ENCODE measurements at regions not wholly inside any gene's neighbourhood (a gene's known extent, or its start where the extent isn't known, plus 50 kb on each side); places are given as distances from the start of the nearest gene placed in this dataset.
"Not testable (repeated sequence)": the region's sequence is repeated elsewhere in the genome, so short reads cannot be mapped to it uniquely, and the experiment has no call there.

- no peak for DNase-seq (ENCODE audit: low read depth)
These were observed 298.7 kb upstream of the NRG3 start for GRCh38 chr10:81576336-81576735.

GRCh38 chr10:81594991-81595390 lies 280.0 kb upstream of the NRG3 start:
- no peak for DNase-seq (ENCODE audit: low read depth)

- DNase-seq (ENCODE audit: low read depth) = no peak
These were observed 274.8 kb upstream of the NRG3 start for GRCh38 chr10:81600185-81600584.

- DNase-seq (ENCODE audit: low read depth) = no peak
These were observed 271.8 kb upstream of the NRG3 start for GRCh38 chr10:81603106-81603620.

GRCh38 chr10:81644485-81644884 lies 230.5 kb upstream of the NRG3 start:
- DNase-seq (ENCODE audit: low read depth) = not testable (repeated sequence)

- no peak for DNase-seq (ENCODE audit: low read depth)
These were observed 219.0 kb upstream of the NRG3 start for GRCh38 chr10:81655986-81656385.

GRCh38 chr10:81662837-81663236 lies 212.2 kb upstream of the NRG3 start:
- DNase-seq (ENCODE audit: low read depth) = no peak

GRCh38 chr10:81664800-81665199 lies 210.2 kb upstream of the NRG3 start:
- DNase-seq (ENCODE audit: low read depth) = not testable (repeated sequence)

- no peak for DNase-seq (ENCODE audit: low read depth)
These were observed 200.1 kb upstream of the NRG3 start for GRCh38 chr10:81674941-81675340.

- no peak for DNase-seq (ENCODE audit: low read depth)
These were observed 195.7 kb upstream of the NRG3 start for GRCh38 chr10:81679291-81679690.

- no peak for DNase-seq (ENCODE audit: low read depth)
These were observed 194.6 kb upstream of the NRG3 start for GRCh38 chr10:81680359-81680758.

- no peak for DNase-seq (ENCODE audit: low read depth)
These were observed 186.5 kb upstream of the NRG3 start for GRCh38 chr10:81688459-81688858.

- DNase-seq (ENCODE audit: low read depth) = no peak
These were observed 178.2 kb upstream of the NRG3 start for GRCh38 chr10:81696609-81697388.

GRCh38 chr10:81704596-81704995 lies 170.4 kb upstream of the NRG3 start:
- DNase-seq (ENCODE audit: low read depth) = no peak

- DNase-seq (ENCODE audit: low read depth) = no peak
These were observed 166.6 kb upstream of the NRG3 start for GRCh38 chr10:81708416-81708815.

- DNase-seq (ENCODE audit: low read depth) = no peak
These were observed 166.1 kb upstream of the NRG3 start for GRCh38 chr10:81708929-81709328.

GRCh38 chr10:81722399-81722798 lies 152.6 kb upstream of the NRG3 start:
- no peak for DNase-seq (ENCODE audit: low read depth)

- no peak for DNase-seq (ENCODE audit: low read depth)
These were observed 150.6 kb upstream of the NRG3 start for GRCh38 chr10:81724431-81724830.

- DNase-seq (ENCODE audit: low read depth) = no peak
These were observed 149.1 kb upstream of the NRG3 start for GRCh38 chr10:81725851-81726250.

- no peak for DNase-seq (ENCODE audit: low read depth)
These were observed 146.3 kb upstream of the NRG3 start for GRCh38 chr10:81728692-81729091.

GRCh38 chr10:81730891-81731290 lies 144.1 kb upstream of the NRG3 start:
- no peak for DNase-seq (ENCODE audit: low read depth)

GRCh38 chr10:81733542-81733941 lies 141.5 kb upstream of the NRG3 start:
- DNase-seq (ENCODE audit: low read depth) = no peak

GRCh38 chr10:81735167-81735566 lies 139.8 kb upstream of the NRG3 start:
- not testable (repeated sequence) for DNase-seq (ENCODE audit: low read depth)

- no peak for DNase-seq (ENCODE audit: low read depth)
These were observed 115.9 kb upstream of the NRG3 start for GRCh38 chr10:81759111-81759510.
